ENCODE measurements at regions not wholly inside any gene's neighbourhood (a gene's known extent, or its start where the extent isn't known, plus 50 kb on each side); places are given as distances from the start of the nearest gene placed in this dataset.

DNA sequence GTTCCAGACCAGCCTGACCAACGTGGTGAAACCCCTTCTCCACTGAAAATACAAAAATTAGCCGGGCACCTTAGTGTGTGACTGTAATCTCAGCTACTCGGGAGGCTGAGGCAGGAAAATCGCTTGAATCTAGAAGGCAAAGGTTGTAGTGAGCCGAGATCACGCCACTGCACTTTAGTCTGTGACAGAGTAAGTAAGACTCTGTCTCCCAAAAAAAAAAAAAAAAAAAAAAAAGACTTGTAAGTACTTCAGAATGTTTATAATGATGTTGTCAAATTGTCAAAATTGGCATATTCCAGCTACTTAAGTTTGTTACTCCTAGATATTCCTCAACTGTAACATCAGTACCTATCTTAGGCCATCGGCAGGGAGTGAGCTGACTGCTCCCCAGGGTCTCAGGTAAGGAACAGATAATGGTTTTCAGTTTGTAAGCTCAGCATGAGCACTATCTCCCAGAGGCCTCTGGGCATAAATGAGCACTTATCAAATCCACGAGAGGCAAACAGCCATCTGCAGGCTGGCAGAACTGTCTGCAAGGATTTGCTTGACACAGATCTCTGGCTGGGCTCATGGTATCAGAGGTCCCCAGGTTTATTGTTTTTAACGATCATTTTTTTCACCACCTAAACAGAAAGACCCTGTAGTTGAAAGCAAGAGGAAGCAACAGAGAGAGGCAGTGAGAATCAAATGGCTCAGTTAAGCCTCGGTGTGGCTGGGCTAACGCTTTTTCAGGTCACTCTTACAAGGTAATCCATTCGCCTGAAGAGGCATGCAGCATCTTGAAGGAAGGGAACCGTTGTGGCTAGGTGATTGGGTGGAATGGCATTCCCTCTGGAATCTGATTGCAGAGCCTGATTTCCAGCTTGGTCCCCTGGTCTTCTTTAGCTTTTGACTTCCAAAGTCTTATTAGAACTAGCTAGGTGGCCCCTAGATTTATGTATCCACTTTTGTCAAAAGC lies 115.9 kb downstream of the LY86 start:
- no peak for DNase-seq

DNA sequence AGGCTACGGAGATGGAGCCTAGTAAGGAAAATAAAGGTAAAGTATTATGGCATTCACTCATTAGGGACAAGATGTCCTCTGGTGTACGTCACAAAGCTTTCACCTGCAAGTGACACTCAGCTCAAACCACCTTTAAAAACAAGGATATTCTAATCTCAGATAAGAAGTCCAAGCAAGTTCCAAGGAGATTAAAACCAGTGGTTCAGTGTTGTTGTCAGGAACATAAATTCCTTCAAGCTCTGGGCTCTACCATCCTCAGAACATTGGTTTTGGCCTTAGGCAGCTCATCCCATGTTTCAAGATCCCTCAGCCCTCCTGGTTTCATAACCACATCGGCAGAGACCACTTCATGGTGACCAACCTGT lies 116.5 kb downstream of the LY86 start:
- no peak for DNase-seq

DNA sequence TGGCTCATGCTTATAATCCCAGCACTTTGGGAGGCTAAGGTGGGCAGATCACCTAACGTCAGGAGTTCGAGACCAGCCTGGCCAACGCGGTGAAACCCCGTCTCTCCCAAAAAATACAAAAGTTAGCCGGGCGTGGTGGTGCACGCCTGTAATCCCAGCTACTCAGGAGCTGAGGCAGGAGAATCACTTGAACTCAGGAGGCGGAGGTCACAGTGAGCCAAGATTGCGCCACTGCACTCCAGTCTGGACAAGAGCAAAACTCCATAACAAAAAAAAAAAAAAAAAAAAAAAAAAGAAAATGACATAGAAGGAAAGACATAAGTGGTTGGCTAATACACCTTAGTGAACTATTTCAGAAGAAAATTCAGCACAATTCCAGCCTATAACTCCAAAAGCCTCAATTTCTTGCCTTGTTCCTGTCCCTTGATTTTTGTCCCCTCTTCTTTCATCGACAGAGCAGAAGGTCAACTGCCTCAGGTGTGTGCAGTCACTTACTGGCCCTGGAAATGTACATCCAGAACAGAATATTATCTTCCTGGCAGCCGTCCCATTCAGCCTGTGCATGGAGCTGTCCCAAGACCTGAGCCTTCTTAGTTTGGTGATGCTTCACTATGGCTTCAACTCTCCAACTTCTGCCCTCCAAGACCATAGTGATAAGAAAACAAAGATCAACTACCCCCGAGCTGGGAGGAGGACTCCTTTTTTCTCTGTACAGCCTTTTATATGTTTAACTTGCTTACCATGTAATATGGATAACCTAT lies 117.6 kb downstream of the LY86 start:
- DNase-seq: no peak

DNA sequence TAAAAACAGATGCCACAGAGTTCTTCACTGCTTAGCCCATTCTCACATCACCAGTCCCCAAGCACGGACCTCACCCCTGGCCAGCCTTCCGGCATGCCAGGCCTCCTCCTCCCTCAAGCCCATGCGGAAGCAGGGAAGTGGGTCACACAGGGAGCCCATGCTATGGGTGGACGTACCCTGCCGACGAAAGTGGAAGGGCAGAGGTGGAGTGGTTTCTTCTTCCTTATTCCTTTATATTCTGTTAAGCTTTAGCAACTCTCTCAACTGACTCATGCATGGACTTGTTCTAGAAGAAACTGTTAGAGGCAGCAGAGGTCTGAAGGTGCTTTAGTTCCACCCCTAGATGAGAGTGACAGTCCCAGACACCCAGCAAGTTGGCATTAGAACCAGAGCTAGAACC lies 118.6 kb downstream of the LY86 start:
- DNase-seq: no peak

DNA sequence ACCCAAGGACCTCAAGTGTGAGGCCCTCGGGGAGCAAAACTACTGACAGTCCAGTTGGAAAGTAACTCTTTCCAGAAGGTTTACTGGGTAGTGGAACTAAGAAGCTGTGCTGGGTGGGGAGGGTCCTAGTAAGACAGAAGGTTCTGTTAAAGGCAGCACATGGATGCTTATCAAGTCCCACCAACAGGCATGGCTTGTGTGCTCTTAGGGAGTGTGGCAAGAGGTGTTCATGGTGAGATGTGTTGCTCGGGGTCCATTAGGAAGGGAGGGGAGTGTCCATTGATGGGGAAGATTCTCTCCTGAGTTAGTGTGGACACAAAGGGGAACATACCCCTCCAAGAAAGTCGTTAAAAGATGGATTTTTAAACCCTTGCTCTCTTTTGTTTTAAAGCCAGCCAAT lies 120.6 kb downstream of the LY86 start:
- no peak for DNase-seq

DNA sequence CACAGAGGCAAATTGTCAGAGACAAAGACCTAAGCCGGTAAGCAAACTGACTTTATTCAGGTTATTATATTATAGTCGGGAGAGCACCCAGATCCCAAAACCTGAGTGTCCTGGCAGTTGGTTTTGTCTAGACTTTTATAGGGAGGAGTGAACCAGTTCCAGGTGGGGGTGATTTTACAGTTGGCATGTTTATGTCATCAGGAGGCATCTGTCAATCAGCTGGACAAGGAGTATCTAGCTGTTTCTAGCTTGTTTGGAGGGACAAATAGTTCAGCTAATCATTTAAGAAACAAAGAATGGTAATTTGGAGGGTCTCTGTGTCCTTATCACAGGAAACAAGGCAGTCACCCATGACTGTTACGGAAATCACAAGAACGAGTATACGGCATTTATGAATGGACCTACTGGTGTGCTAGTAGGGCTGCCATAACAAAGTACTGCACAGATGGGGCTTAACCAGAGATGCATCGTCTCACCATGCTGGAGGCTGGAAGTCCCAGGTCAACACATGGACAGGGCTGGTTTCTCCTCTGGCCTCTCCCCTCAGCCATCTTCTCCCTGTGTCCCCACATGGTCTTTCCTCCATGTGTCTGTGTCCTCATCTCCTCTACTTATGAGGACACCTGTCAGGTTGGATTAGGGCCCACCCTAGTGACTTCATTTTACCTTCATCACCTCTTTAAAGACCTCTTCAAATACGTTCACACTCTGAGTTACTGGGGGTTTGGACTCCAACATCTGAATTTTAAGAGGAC lies 122.7 kb downstream of the LY86 start:
- DNase-seq: no peak

DNA sequence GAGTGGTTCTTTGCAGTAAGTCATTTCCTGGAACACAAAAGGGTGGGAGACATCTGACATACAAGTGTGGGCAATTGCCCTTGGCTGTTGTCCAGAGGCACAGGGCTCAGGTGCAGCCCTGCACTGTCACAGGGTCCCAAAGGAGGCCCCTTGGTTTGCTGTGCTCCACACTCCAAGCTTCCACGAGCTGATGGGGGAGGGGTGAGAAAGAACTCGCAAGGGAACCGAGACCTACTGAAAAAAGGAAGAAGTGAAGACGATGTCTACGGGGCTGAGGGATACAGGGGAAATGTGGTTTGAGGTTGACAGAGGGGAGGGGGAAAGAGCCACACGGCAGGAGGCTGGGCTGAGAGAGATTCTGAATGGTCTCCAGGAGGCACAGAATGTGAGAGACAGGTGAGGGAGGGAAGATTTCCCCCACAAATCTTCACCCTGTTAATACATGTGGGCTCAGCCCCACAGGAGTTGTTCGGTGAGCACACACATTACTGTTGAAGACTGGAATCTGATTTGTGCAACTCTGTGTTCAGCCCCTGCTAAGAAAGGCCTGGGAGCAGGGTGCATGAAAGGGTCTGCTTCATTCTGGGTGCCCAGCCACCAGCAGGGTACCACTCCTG lies 123.4 kb downstream of the LY86 start:
- DNase-seq: no peak

DNA sequence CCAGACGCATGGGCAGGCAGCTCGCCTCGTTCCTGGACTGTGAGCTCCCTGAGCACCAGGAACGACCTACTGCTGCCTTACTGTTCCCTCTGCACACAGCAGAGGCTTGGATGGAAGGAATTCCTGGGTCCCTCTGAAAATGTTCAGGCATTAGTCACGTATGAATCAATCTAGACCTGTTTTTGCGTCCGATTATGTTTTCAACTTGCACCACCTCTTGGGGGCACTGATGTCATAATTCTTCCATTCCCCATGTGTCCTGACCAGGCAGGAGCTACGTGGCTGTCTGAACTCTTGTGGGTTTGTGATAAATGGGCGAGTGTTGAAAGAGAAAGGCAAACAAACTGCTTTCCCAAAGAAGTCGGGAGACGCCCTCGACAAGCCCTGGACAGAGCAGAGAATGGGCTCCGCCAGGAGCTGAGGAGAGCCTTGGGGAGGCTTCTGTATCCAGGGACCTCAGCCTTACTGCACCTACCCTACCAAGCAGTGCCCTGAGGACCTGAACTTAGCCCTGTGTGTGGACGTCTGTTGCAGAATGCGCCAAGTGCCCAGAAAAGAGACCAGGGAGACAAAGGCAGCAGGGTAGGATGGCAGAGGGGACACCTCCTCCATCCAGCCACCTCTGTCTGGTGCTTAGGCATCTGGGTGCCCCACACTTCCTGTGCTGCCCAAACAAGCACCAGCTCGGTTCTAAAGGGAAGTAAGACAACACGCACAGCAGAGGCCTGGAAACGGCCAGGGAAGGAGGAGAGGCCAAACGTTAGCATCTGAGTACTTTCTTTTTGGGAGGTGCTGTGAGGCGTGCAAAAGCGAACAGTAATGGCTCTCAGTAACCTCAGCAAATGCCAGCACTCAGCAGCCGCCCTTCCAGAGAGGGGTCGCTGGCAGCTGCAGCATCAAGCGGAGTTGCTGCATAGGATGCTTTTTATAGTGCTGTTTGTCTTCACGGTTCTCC lies 124.2 kb downstream of the LY86 start:
- DNase-seq: no peak

DNA sequence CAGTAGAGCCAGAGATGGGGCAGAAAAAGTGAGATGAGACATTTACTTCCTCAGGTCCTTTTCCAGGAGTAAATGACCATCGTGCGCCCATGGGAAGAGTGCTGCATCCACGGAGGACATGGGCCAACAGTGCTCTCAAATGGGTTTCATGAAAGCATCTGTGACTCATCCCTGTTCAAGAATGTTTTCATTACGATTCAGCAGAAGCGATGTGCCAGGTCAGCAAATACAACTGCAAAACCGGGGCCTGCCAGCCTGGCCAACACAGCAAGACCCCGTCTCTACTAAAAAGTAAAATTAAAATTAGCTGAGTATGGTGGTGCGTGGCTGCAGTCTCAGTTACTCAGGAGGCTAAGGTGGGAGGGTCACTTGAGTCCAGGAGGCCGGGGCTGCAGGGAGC lies 125.1 kb downstream of the LY86 start:
- DNase-seq: no peak

DNA sequence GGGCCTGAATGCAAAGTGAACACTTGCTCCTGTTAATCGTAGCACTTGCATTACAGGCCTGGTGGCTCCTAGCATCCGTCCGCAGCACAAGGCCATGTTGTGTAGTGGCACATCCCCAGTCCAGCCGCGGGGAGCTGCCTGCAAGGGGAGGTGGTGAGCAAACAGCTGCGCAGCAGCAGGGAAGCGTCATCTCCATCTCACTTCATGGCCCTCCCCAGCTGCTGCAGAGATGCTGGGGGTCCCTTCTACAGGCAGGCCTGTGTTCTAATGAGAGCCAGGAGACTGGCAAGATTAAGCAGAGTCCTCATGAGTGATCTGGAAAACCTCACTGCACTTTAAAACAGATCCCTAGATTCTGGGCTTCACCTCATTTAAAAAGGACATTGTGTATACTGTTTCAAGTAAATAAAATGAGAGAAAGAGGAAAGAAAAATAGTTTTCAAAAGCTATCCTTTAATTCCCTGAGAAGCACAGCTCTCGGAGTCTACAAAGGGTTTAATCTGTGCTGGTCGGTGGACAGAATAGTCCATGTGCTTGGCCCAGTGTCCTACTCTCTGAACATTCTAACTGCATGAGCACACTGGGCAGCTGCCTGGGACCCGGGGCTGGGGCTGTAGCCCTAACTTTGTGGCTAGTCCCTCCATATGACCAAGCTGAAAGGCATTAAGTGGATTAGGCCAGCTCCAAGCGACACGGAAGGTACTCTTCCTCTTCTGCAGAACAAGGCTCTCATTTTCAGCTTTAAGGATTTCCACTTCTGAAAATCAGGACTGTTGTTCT lies 125.8 kb downstream of the LY86 start:
- no peak for DNase-seq

DNA sequence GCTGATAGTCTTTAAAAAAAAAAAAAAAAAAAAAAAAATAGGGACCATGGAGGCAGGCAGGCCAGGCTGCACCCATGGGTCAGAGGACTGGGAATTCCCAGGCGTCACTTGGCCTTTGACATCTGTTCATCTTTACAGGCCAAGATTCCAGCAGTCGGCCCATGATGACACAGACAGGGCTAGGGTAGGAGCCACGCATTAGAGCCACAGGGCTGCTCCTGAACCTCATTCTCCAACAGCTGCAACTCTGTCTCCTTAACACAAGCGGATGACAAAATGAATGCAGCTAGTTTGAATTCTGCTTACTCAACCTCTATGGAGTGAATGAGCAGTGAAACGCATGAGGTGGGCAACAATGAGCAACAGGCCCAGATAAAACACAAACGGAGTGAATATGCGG lies 126.4 kb downstream of the LY86 start:
- DNase-seq: no peak

DNA sequence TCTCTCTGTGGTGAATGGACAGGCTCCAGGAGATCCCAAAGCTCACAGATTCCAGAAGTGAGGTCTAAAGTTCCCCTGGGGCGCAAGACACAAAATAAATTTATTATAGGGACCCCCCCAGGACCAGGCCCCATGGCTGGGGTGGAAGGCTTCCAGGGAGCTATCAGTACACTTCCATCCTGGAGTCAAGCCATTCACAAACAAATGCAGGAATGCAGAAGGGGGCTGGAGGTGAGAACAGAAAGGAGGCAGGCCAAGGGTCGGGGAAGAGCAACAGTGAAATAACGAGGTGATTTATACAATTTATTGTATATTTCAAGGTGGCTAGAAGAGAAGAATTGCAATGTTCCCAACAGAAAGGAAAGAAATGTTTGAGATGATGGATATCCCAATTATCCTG lies 126.9 kb downstream of the LY86 start:
- no peak for DNase-seq

DNA sequence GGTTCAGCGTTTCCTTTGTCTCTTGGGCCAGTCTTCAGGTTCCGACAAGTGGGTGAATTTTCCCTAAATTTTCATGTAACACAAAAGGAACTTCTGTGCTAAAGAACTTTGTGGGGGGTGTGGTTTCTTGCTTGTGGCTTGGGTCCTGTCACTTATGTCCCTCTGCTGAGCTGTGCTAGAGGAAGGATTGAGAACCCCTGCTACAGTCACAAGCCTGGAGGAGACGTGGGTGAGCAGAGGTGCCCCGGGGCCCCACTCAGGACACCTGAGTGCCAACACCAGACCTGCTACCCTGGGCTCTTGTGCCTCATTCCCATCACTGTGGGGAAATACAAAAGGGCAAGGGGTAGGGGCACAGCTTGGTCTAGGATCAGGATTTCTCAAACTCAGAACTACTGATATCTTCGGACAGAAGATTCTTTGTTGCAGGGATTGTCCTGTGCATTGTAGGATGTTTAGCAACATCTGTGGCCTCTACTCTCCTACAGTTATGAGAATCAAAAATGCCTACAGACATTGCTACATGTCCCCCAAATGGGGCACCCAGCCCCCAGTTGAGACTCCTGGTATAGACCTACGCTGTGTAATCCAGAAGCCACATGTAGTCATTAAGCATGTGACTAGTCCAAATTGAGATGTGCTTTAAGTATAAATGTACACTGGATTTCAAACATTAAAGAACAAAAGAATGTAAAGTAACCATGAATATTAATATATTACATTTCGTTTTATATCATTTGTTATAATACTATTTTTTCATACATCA lies 128.7 kb downstream of the LY86 start:
- DNase-seq: no peak

DNA sequence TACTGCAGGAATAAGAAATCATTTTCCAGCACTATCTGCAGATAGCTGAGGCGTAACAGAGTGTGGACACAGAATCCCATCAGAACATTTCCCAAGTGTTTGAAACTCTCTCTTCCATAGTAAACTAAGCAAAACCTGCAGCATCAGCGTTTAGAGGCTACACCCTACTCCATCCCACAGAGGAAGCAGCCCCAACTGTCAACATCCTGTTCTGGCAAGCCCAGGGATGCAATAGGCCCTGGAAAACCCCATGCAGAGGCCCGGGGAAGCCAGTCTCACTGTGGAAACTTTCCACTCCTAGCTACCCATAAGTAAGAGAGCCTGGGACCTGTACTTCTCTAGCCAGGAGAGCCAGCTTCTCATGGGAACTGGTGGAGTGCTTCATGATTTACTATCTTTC lies 129.4 kb downstream of the LY86 start:
- no peak for DNase-seq

DNA sequence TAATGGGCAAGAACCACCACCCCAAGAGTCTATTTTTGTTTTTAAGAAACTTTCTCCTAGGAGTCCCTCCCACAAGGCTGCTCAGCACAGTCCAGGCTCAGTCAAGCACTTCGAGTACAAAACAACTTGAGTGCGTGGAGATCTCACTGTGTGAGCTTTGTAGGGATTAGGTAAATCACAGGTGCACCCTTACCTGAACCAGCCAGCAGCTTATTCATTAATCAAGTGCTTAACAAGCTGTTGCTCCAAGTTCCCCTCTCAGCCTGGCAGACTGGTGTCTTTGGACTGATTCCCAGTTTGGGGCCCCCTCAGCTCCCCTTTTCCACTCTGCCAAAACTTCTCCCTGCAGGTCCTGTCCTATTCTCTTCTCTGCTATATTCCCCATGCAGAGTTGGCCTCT lies 133.1 kb downstream of the LY86 start:
- no peak for DNase-seq

DNA sequence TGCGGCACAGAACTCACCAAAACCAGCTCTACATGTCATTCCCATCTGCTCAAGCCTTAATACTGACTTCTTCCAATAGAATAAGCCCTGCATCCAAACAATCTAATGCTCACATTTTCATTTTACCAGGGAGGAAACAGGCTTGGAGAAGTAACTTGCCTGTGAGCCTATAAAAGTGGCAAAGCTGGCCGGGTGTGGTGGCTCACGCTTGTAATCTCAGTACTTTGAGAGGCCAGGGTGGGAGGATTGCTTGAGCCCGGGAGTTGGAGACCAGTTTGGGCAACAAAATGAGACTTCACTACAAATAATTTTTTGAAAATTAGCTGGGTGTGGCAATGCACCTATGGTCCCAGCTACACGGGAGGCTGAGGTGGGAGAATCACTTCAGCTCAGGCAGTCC lies 133.7 kb downstream of the LY86 start:
- no peak for DNase-seq

DNA sequence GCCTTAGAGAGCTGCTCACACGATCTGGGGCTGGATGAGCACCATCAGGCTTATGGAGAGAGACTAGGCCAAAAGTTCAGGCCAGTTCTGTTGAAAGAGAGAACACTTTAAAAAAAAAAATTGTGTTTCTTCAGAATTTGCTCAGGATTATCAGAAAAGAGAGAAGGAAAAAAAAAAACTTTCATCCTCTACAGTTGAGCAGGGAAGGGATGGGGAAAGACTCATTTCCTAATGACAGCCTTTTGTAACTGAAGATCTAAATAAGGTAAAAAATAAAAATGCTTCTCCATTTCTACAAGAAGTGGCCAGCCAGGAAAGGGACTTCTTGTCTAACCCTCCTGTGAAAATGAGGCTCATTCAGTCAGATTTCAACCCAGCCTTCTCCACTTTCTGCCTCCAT lies 134.8 kb downstream of the LY86 start:
- DNase-seq: no peak

DNA sequence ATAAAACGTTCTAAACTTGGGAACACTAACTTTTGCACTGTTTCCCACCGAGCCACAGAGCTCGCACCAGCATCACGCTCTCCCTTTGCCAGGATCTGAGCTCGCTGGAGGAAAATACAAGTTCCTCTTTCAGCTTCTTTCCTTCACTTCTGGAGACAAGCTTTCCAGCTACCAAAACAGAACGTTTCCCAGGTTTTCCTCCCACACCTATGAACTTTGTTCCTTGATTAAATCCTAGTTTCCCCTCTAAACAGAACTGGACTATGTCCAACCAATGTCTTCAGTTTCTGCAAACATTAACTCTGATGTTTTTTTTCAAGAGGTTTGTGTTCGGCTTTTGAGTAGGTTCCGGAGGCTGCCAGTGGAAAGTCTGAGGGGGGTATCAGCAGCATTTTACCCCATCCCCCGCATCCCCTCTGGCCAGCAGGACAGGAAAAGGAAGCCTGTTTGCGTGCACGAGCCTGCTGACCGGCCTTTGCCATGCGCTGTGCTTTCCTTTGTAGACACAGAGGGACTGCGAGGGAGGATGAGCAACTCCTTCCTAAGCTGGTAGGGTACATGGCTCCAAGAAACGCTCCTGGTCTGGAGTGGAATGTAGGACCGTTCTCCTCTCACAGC lies 135.5 kb downstream of the LY86 start:
- DNase-seq: peak; percentile 68

Data from left kidney (tissue), 1 donor.